ENCODE measurements at regions not wholly inside any gene's neighbourhood (a gene's known extent, or its start where the extent isn't known, plus 50 kb on each side); places are given as distances from the start of the nearest gene placed in this dataset.

DNA sequence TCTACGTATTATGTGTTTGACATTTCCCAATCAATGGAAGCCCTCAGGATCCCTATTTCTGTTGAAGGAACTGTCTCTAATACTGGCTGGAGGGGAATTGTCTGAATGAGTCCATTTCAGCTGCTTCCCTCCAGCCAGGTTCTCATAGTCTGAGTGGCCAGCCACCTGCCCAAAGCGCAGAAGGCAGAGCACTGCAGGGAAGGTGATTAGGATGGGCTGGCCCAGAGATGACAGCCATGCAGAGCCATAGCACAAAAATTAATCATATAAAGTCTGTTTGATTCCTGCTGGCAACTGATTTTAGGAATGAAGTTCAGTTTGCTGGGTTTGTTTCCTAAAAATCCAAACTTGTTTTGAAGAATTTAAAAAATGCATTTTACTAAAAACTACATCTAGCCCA is 327.1 kb downstream of the ETAA1 start:
- Histone ChIP-seq H3K36me3 (ENCODE audit: insufficient read depth, low read length) (no peaks in the 10 kb centered on the region), H3K9ac (ENCODE audit: insufficient read length) (no peak overlapping the region), H3K4me3 (no peak overlapping the region), H3K27ac (no peak overlapping the region), H3K9me3 (ENCODE audit: low read depth, low read length) (no peaks in the 10 kb centered on the region; the same call in 1 of the 2 replicates)
- no peak for TF ChIP-seq FOXP2 (optimal IDR thresholded peaks at IDR 0.05; ENCODE audit: control extremely low read depth, extremely low read length, insufficient read depth)
- no peak for TF ChIP-seq EZH2 (IDR thresholded peaks at IDR 0.05)
- TF ChIP-seq POLR2AphosphoS5 (IDR thresholded peaks at IDR 0.05; ENCODE audit: borderline replicate concordance, low read depth, low read length): no peak
- DNase-seq (ENCODE audit: low read depth, low spot score): no peak

DNA sequence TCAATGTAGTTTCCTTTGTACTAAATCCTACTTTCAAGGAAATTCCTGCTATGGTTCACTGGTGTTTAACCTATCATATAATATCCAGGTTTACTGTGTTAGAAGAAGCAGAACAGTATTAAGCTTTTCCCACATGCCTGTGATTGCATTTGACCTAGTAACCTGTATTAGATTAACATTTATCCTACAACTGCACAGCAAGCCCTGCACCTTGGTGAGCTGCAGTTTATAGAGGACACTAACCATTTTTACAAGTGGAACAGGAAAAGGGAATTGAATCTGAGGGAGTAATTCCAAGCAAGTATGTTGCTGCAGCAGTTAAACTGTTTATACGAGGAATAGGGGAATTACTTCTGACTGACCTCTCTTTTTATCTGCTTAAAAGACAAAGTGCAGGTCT is 328.6 kb downstream of the ETAA1 start:
- Histone ChIP-seq H3K9ac (ENCODE audit: insufficient read length) (no peak overlapping the region), H3K36me3 (ENCODE audit: insufficient read depth, low read length) (no peaks in the 10 kb centered on the region), H3K9me3 (ENCODE audit: low read depth, low read length) (no peaks in the 10 kb centered on the region; the same call in 1 of the 2 replicates), H3K27ac (no peak overlapping the region), H3K4me3 (no peak overlapping the region)
- DNase-seq (ENCODE audit: low read depth, low spot score): no peak
- no peak for TF ChIP-seq POLR2AphosphoS5 (IDR thresholded peaks at IDR 0.05; ENCODE audit: borderline replicate concordance, low read depth, low read length)
- TF ChIP-seq EZH2 (IDR thresholded peaks at IDR 0.05): no peak

DNA sequence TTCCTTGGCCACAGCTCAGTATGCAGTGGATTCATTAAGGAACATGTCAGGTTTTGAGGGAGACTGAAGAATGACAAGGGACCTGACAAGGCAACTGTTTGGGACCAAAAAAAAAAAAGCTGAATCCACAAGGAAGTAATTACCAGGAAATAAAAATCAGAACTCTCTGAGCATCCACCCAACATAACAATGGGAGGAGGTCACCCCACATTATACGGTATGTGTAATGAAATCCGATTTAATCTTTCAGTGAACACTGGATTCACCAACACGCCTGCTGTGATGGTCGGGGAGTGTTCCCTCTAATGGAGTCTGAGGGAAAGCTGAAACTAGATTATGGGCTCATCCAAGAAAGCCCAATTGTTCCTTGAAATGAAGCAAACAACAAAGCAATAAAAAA is 329.3 kb downstream of the ETAA1 start:
- TF ChIP-seq POLR2AphosphoS5 (IDR thresholded peaks at IDR 0.05; ENCODE audit: borderline replicate concordance, low read depth, low read length) (no peak), EZH2 (IDR thresholded peaks at IDR 0.05) (no peak), FOXP2 (optimal IDR thresholded peaks at IDR 0.05; ENCODE audit: control extremely low read depth, extremely low read length, insufficient read depth) (no peak)
- no peaks in the 10 kb centered on the region for H3K36me3 ChIP-seq (ENCODE audit: insufficient read depth, low read length)
- no peak for DNase-seq (ENCODE audit: low read depth, low spot score)
- H3K9ac ChIP-seq (ENCODE audit: insufficient read length): no peak overlapping the region
- H3K27ac ChIP-seq: no peak overlapping the region
- no peaks in the 10 kb centered on the region for H3K9me3 ChIP-seq (ENCODE audit: low read depth, low read length)
- H3K4me3 ChIP-seq: no peak overlapping the region

DNA sequence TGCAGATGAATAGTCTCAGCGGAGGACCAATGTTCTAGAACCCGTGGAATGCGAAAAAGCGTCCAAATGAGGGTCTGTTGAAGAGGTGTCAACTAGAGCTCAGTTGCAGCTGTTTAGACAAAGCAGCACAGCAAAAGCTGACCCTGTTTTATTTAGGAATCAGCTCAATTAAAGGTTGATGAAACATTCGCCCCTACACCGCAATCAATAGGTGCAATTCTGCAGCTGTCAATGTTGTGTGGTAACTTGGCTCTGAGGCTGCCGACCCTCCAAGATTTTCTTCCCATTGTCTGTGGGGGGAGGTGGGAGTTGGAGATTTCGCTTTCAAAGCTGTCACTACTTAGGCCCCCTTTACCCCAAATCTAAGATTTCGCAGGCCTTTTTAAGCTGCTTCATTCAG is 330.0 kb downstream of the ETAA1 start:
- TF ChIP-seq FOXP2 (optimal IDR thresholded peaks at IDR 0.05; ENCODE audit: control extremely low read depth, extremely low read length, insufficient read depth) (no peak), POLR2AphosphoS5 (IDR thresholded peaks at IDR 0.05; ENCODE audit: borderline replicate concordance, low read depth, low read length) (no peak), EZH2 (IDR thresholded peaks at IDR 0.05) (no peak)
- no peak overlapping the region for H3K27ac ChIP-seq

DNA sequence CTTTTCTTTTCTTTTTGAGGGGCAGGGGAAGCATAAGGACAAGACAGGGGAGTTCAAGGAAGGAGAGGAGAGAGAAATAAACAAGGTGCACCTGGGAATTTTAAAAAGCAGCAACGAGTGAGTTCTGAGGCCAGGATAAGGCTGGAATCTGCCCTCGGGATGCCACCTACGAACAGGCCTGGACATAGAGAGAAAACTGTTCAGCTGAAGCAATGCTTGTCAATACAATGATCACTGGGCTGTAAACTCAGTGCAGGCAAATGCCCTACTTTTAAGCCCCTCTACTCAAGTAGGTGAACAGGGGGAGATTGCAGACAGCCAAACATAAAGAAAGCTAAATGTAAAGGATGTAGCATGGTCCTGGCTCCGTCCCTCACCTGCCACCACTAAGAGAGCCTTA is 330.5 kb downstream of the ETAA1 start:
- Histone ChIP-seq H3K27ac (no peak overlapping the region), H3K9ac (ENCODE audit: insufficient read length) (no peak overlapping the region), H3K36me3 (ENCODE audit: insufficient read depth, low read length) (no peaks in the 10 kb centered on the region), H3K9me3 (ENCODE audit: low read depth, low read length) (no peaks in the 10 kb centered on the region), H3K4me3 (no peak overlapping the region)
- no peak for DNase-seq (ENCODE audit: low read depth, low spot score)
- TF ChIP-seq POLR2AphosphoS5 (IDR thresholded peaks at IDR 0.05; ENCODE audit: borderline replicate concordance, low read depth, low read length) (no peak), EZH2 (IDR thresholded peaks at IDR 0.05) (no peak), FOXP2 (optimal IDR thresholded peaks at IDR 0.05; ENCODE audit: control extremely low read depth, extremely low read length, insufficient read depth) (no peak)

More for the DNA sequence above, 330.0 kb downstream of the ETAA1 start:
- no peaks in the 10 kb centered on the region for H3K36me3 ChIP-seq (ENCODE audit: insufficient read depth, low read length)
- DNase-seq (ENCODE audit: low read depth, low spot score): no peak
- no peak overlapping the region for H3K4me3 ChIP-seq
- H3K9ac ChIP-seq (ENCODE audit: insufficient read length): no peak overlapping the region
- no peaks in the 10 kb centered on the region for H3K9me3 ChIP-seq (ENCODE audit: low read depth, low read length)

DNA sequence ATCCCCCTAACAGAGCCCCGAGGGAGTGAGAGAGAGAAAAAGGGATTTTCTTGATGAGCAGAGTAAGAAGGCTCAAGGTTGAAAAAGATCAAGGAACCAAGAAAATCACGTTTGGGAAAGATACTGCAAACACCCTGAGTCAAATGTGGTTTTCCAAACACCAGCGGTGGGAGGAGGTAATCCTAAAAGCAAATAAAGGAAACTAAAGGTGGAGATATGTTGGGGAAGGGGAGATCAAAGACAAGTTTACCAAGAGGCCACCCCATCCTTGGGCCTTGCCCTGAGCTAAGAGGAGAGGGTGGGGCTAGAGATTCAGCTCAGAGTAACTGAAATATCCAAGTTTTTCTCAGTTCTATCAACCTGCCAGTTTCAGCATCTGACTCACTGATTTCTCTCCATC is 332.3 kb downstream of the ETAA1 start:
- Histone ChIP-seq H3K9ac (ENCODE audit: insufficient read length) (no peak overlapping the region), H3K36me3 (ENCODE audit: insufficient read depth, low read length) (no peaks in the 10 kb centered on the region), H3K27ac (no peak overlapping the region), H3K9me3 (ENCODE audit: low read depth, low read length) (no peaks in the 10 kb centered on the region), H3K4me3 (no peak overlapping the region)
- no peak for TF ChIP-seq FOXP2 (optimal IDR thresholded peaks at IDR 0.05; ENCODE audit: control extremely low read depth, extremely low read length, insufficient read depth)
- TF ChIP-seq EZH2 (IDR thresholded peaks at IDR 0.05): no peak
- TF ChIP-seq POLR2AphosphoS5 (IDR thresholded peaks at IDR 0.05; ENCODE audit: borderline replicate concordance, low read depth, low read length): no peak
- DNase-seq (ENCODE audit: low read depth, low spot score): no peak

DNA sequence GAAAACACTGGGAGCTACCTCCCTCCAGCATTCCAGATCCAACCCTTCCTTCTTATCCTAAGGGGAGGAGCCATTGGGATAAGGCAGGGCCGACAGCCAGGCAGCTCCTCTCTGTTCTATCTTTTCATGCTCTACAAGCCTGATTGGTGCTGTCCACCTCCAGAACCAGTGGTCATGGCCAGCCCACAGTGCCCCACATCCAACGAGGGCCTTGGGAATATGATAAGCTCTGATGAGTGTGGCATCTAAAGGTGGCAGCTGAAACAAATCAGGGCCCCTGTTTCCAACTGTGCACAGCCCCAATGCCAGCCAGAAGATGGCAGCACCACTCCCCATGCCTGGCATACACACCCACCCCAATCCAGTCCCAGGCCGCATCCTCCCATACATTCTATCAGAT is 329.3 kb downstream of the C1D start:
- DNase-seq (ENCODE audit: low read depth, low spot score): no peak
- Histone ChIP-seq H3K9ac (ENCODE audit: insufficient read length) (no peak overlapping the region), H3K36me3 (ENCODE audit: insufficient read depth, low read length) (no peaks in the 10 kb centered on the region), H3K27ac (no peak overlapping the region), H3K4me3 (no peak overlapping the region), H3K9me3 (ENCODE audit: low read depth, low read length) (no peaks in the 10 kb centered on the region)
- TF ChIP-seq POLR2AphosphoS5 (IDR thresholded peaks at IDR 0.05; ENCODE audit: borderline replicate concordance, low read depth, low read length): no peak
- TF ChIP-seq EZH2 (IDR thresholded peaks at IDR 0.05): no peak
- no peak for TF ChIP-seq FOXP2 (optimal IDR thresholded peaks at IDR 0.05; ENCODE audit: control extremely low read depth, extremely low read length, insufficient read depth)

DNA sequence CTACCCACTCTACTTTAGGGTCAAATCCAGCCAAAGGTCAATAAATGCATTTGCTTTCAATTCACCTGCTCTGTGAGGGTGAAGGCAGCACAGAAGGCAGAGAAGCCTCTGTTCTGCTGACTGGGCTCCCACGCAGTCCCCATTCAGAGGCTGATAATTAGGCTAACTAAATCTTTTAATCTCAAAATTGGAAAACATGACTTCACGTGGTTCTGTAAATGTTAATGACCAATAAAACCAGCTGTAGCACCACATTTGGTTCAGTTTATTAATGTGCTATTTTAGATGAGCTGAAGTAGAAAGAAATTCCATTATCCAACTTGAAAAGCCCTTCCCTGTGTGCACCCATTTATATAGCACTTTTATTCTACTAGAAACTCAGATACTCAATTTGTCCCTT is 310.6 kb downstream of the C1D start:
- Histone ChIP-seq H3K36me3 (ENCODE audit: insufficient read depth, low read length) (no peaks in the 10 kb centered on the region), H3K9me3 (ENCODE audit: low read depth, low read length) (no peaks in the 10 kb centered on the region), H3K9ac (ENCODE audit: insufficient read length) (no peak overlapping the region), H3K27ac (no peak overlapping the region), H3K4me3 (no peak overlapping the region)
- no peak for DNase-seq (ENCODE audit: low read depth, low spot score)
- no peak for TF ChIP-seq EZH2 (IDR thresholded peaks at IDR 0.05)
- TF ChIP-seq POLR2AphosphoS5 (IDR thresholded peaks at IDR 0.05; ENCODE audit: borderline replicate concordance, low read depth, low read length): no peak
- no peak for TF ChIP-seq FOXP2 (optimal IDR thresholded peaks at IDR 0.05; ENCODE audit: control extremely low read depth, extremely low read length, insufficient read depth)

DNA sequence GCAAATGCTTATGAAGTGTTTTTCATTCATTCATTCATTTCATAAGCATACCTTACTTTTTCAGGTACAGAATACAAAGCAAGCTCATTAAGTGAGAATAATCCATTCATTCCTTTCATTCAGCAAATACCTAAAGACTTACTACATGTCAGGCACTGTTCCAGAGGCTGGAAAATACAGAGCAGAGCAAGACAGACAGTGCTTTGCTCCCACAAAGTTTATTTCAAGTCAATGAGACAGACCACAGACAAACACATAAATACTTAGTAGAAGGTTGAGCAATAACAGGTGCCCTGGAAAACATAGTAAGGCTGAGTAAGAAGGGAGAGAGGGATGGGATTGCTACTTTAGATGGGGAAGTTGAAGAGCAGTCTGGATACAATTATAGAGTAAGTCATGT is 309.8 kb downstream of the C1D start:
- no peaks in the 10 kb centered on the region for H3K36me3 ChIP-seq (ENCODE audit: insufficient read depth, low read length)
- no peaks in the 10 kb centered on the region for H3K9me3 ChIP-seq (ENCODE audit: low read depth, low read length)
- H3K9ac ChIP-seq (ENCODE audit: insufficient read length): no peak overlapping the region
- no peak for TF ChIP-seq POLR2AphosphoS5 (IDR thresholded peaks at IDR 0.05; ENCODE audit: borderline replicate concordance, low read depth, low read length)
- TF ChIP-seq FOXP2 (optimal IDR thresholded peaks at IDR 0.05; ENCODE audit: control extremely low read depth, extremely low read length, insufficient read depth): no peak
- TF ChIP-seq EZH2 (IDR thresholded peaks at IDR 0.05): no peak
- no peak overlapping the region for H3K27ac ChIP-seq
- no peak for DNase-seq (ENCODE audit: low read depth, low spot score)
- H3K4me3 ChIP-seq: no peak overlapping the region

All from SK-N-MC (cell line).